GM12874 (cell line): ENCODE measurements at regions not wholly inside any gene's neighbourhood (a gene's known extent, or its start where the extent isn't known, plus 50 kb on each side); places are given as distances from the start of the nearest gene placed in this dataset.

Experiments
- CTCF ChIP-seq: IDR thresholded peaks from 2 replicates; pipeline ENCODE4 v1.5.1; 2011; ENCODE audit warnings: low read depth, mild to moderate bottlenecking, control low read depth, low read length, moderate library complexity; ENCODE audit not compliant: insufficient read depth

GRCh38 chr15:72992841-72993252 lies 59.4 kb upstream of the NEO1 start:
- TF ChIP-seq CTCF: no peak

- no peak for TF ChIP-seq CTCF
Observed at GRCh38 chr15:72991026-72991425, 61.2 kb upstream of the NEO1 start.

- TF ChIP-seq CTCF: no peak
Observed at GRCh38 chr15:72983801-72984545, 68.3 kb upstream of the NEO1 start.

GRCh38 chr15:72982714-72983113 lies 69.5 kb upstream of the NEO1 start:
- TF ChIP-seq CTCF: no peak

- TF ChIP-seq CTCF: no peak
Observed at GRCh38 chr15:72980661-72981060, 71.6 kb upstream of the NEO1 start.

- TF ChIP-seq CTCF: no peak
Observed at GRCh38 chr15:72979791-72980190, 72.5 kb upstream of the NEO1 start.

- no peak for TF ChIP-seq CTCF
Observed at GRCh38 chr15:72979308-72979707, 73.0 kb upstream of the NEO1 start.
